ENCODE measurements at regions not wholly inside any gene's neighbourhood (a gene's known extent, or its start where the extent isn't known, plus 50 kb on each side); places are given as distances from the start of the nearest gene placed in this dataset.

DNA sequence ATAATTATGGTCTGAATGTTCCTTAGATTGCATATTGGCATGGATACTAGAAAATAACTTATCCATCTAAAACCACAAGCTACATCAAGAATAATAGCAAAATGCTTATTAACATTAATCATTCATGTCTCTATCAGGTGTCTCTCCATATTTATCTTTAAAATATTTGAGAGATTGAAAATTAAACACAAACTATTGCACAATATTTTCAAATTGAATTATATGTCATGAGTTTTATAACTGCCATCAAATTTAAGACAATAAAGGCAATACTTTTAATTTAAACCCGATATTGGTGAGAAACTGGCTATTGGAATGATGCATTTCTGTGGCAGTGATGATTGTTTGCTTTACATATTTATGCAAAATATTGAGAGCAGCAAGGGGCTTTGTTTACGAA lies 1506.8 kb upstream of the B3GALT2 start:
- Histone ChIP-seq H3K4me2 (ENCODE audit: low read length) (no peak overlapping the region), H3K27ac (ENCODE audit: low read depth, low read length) (no peak overlapping the region), H3K36me3 (ENCODE audit: control insufficient read depth in 1 of 2, insufficient read depth in 2 of 2, low read length in 2 of 2) (no peaks in the 10 kb centered on the region), H4K20me1 (ENCODE audit: insufficient read depth) (no peaks in the 10 kb centered on the region), H2AFZ (ENCODE audit: low read depth, low read length, poor library complexity, severe bottlenecking) (no peak overlapping the region), H3K9me2 (ENCODE audit: insufficient read depth) (no peaks in the 10 kb centered on the region), H3K4me1 (ENCODE audit: control insufficient read depth in 1 of 2, insufficient read depth in 2 of 2, low read length in 2 of 2) (no peaks in the 10 kb centered on the region), H3K4me3 (replicated peaks in 1 of 2; ENCODE audit: low read depth in 1 of 2, low read length in 2 of 2) (no peak overlapping the region), H3K27me3 (ENCODE audit: insufficient read depth, low read length) (no peaks in the 10 kb centered on the region), H3K79me2 (ENCODE audit: insufficient read depth, low read length) (no peaks in the 10 kb centered on the region), H3K9me3 (ENCODE audit: control insufficient read depth in 1 of 2, insufficient read depth in 1 of 2, low read depth in 1 of 2, low read length in 2 of 2) (no peaks in the 10 kb centered on the region), H3K9ac (ENCODE audit: low read length) (no peak overlapping the region)
- intact Hi-C loops (cut with micrococcal nuclease), result no loop called here
- no peak for TF ChIP-seq TCF7L2 (IDR thresholded peaks at IDR 0.05; ENCODE audit: borderline replicate concordance, extremely low read depth, insufficient read depth, insufficient read length)
- TF ChIP-seq POLR2A (IDR thresholded peaks at IDR 0.05; ENCODE audit: borderline replicate concordance, extremely low read depth, insufficient read depth, insufficient read length), result no peak
- TF ChIP-seq YY1 (IDR thresholded peaks at IDR 0.05; ENCODE audit: extremely low read depth, insufficient replicate concordance, low read depth, low read length), result no peak
- TF ChIP-seq ZFX (IDR thresholded peaks at IDR 0.05), result no peak
- TF ChIP-seq SIN3A (IDR thresholded peaks at IDR 0.05; ENCODE audit: low read depth), result no peak
- TF ChIP-seq CTCF (IDR thresholded peaks at IDR 0.05 in 2 of 3, conservative IDR thresholded peaks at IDR 0.05 in 1 of 3; ENCODE audit: borderline replicate concordance in 1 of 3, insufficient read depth in 1 of 3, low read depth in 2 of 3, low read length in 2 of 3), result no peak
- TF ChIP-seq SRF (IDR thresholded peaks at IDR 0.05; ENCODE audit: low read depth), result no peak
- RAD21 ChIA-PET (ENCODE audit: low non-redundant PET in 1 of 2, low total read pairs in 2 of 2, uncharacterized antibody in 2 of 2, unreplicated experiment in 2 of 2), result no interaction called here
- BruUV-seq (replicated peaks), result no TSS peak
- POLR2A ChIA-PET, result no interaction called here
- CTCF ChIA-PET, result no interaction called here
- ATAC-seq, result no peak
- DNase-seq (ENCODE audit: low read depth, low spot score), result no peak

GRCh38 chr1:194684636-194685035 lies 1498.2 kb upstream of the B3GALT2 start:
- RAD21 ChIA-PET (ENCODE audit: low non-redundant PET in 1 of 2, low total read pairs in 2 of 2, uncharacterized antibody in 2 of 2, unreplicated experiment in 2 of 2), result no interaction called here
- intact Hi-C loops (cut with micrococcal nuclease), result no loop called here
- no peaks in the 10 kb centered on the region for H3K27me3 ChIP-seq (ENCODE audit: insufficient read depth, low read length)
- H3K4me3 ChIP-seq (replicated peaks in 1 of 2; ENCODE audit: low read depth in 1 of 2, low read length in 2 of 2), result no peak overlapping the region
- POLR2A ChIA-PET, result no interaction called here
- H3K4me2 ChIP-seq (ENCODE audit: low read length), result no peak overlapping the region
- no TSS peak for BruUV-seq (replicated peaks)
- CTCF ChIA-PET, result no interaction called here
- H3K9ac ChIP-seq (ENCODE audit: low read length), result no peak overlapping the region
- H4K20me1 ChIP-seq (ENCODE audit: insufficient read depth), result no peaks in the 10 kb centered on the region
- H3K79me2 ChIP-seq (ENCODE audit: insufficient read depth, low read length), result no peaks in the 10 kb centered on the region
- peak; percentile 6; the same call in 1 of the 2 replicates for TF ChIP-seq FOSL1 (IDR thresholded peaks at IDR 0.05; ENCODE audit: low read depth)
- TF ChIP-seq SRF (IDR thresholded peaks at IDR 0.05; ENCODE audit: low read depth), result no peak
- peaks cover 5% of the 10 kb centered on the region; the same call in 1 of the 2 replicates for H3K9me2 ChIP-seq (ENCODE audit: insufficient read depth)
- H2AFZ ChIP-seq (ENCODE audit: low read depth, low read length, poor library complexity, severe bottlenecking), result no peak overlapping the region
- no peak overlapping the region for H3K27ac ChIP-seq (ENCODE audit: low read depth, low read length)
- H3K4me1 ChIP-seq (ENCODE audit: control insufficient read depth in 1 of 2, insufficient read depth in 2 of 2, low read length in 2 of 2), result no peaks in the 10 kb centered on the region
- no peak for ATAC-seq
- DNase-seq (ENCODE audit: low read depth, low spot score), result no peak
- no peaks in the 10 kb centered on the region for H3K9me3 ChIP-seq (ENCODE audit: control insufficient read depth in 1 of 2, insufficient read depth in 1 of 2, low read depth in 1 of 2, low read length in 2 of 2)
- H3K36me3 ChIP-seq (ENCODE audit: control insufficient read depth in 1 of 2, insufficient read depth in 2 of 2, low read length in 2 of 2), result no peaks in the 10 kb centered on the region

All from HCT116 (cell line).